CD4-positive, alpha-beta T cell treated with Interleukin-15 for 4 hours (primary cell): ENCODE measurements at regions not wholly inside any gene's neighbourhood (a gene's known extent, or its start where the extent isn't known, plus 50 kb on each side); places are given as distances from the start of the nearest gene placed in this dataset.
"Not testable (repeated sequence)": the region's sequence is repeated elsewhere in the genome, so short reads cannot be mapped to it uniquely, and the experiment has no call there.

Experiments
- DNase-seq: peaks from one replicate; pipeline ENCODE4 v3.0.0-alpha.2; 2020; ENCODE audit warnings: low spot score

GRCh38 chr15:87722941-87723691 lies 533.4 kb downstream of the NTRK3 start:
- no peak for DNase-seq

GRCh38 chr15:87720235-87720634 lies 536.3 kb downstream of the NTRK3 start:
- no peak for DNase-seq

GRCh38 chr15:87716422-87716821 lies 540.1 kb downstream of the NTRK3 start:
- no peak for DNase-seq

- no peak for DNase-seq
These were observed 541.3 kb downstream of the NTRK3 start for GRCh38 chr15:87715252-87715651.

GRCh38 chr15:87713475-87713879 lies 543.1 kb downstream of the NTRK3 start:
- DNase-seq: no peak

GRCh38 chr15:87712211-87712610 lies 544.3 kb downstream of the NTRK3 start:
- no peak for DNase-seq

- no peak for DNase-seq
These were observed 545.5 kb downstream of the NTRK3 start for GRCh38 chr15:87711026-87711425.

- no peak for DNase-seq
These were observed 546.1 kb downstream of the NTRK3 start for GRCh38 chr15:87710406-87710805.

GRCh38 chr15:87707566-87708130 lies 548.9 kb downstream of the NTRK3 start:
- DNase-seq: no peak

- DNase-seq: no peak
These were observed 549.5 kb downstream of the NTRK3 start for GRCh38 chr15:87707071-87707470.

- no peak for DNase-seq
These were observed 550.5 kb downstream of the NTRK3 start for GRCh38 chr15:87706001-87706400.

- no peak for DNase-seq
These were observed 552.3 kb downstream of the NTRK3 start for GRCh38 chr15:87704276-87704675.

GRCh38 chr15:87703327-87704111 lies 553.0 kb downstream of the NTRK3 start:
- DNase-seq: no peak

GRCh38 chr15:87702270-87702669 lies 554.3 kb downstream of the NTRK3 start:
- no peak for DNase-seq

GRCh38 chr15:87698467-87698866 lies 558.1 kb downstream of the NTRK3 start:
- not testable (repeated sequence) for DNase-seq

- no peak for DNase-seq
These were observed 566.8 kb downstream of the NTRK3 start for GRCh38 chr15:87689716-87690115.

GRCh38 chr15:87687523-87687870 lies 569.0 kb downstream of the NTRK3 start:
- no peak for DNase-seq

GRCh38 chr15:87686841-87687522 lies 569.6 kb downstream of the NTRK3 start:
- no peak for DNase-seq

- DNase-seq: no peak
These were observed 570.2 kb downstream of the NTRK3 start for GRCh38 chr15:87686339-87686738.

GRCh38 chr15:87682527-87682926 lies 574.0 kb downstream of the NTRK3 start:
- DNase-seq: no peak

GRCh38 chr15:87681104-87681503 lies 575.4 kb downstream of the NTRK3 start:
- DNase-seq: no peak

GRCh38 chr15:87680208-87680607 lies 576.3 kb downstream of the NTRK3 start:
- DNase-seq: no peak

GRCh38 chr15:87675271-87675670 lies 581.3 kb downstream of the NTRK3 start:
- no peak for DNase-seq
